ENCODE measurements at regions not wholly inside any gene's neighbourhood (a gene's known extent, or its start where the extent isn't known, plus 50 kb on each side); places are given as distances from the start of the nearest gene placed in this dataset.

DNA sequence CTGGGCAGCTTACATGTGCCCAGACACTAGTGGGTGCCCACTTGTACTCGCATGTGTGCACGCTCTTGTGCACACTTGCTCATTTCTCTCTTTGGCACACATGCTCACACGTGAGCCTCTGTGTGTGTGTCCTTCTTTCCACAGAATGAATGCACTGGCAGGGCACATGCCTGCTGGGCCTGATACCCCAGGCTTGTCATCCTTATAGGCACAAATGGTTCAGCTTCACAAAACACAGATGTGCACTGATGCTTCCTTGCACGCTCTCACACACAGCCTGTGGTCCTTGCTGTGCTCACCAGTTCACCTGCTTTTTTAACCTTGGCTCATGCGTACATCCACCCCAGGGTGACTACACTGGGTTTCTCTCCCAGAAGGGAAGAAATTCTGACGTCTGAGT is 174.8 kb downstream of the BUD13 start:
- H3K27ac Mint-ChIP-seq, result no peak overlapping the region
- peaks cover 7% of the 10 kb centered on the region; the same call in 2 of the 3 replicates for H3K4me1 Mint-ChIP-seq
- Histone ChIP-seq H4K20me1 (replicated peaks; ENCODE audit: insufficient read depth) (no peaks in the 10 kb centered on the region), H2AFZ (no peak overlapping the region), H3K4me1 (ENCODE audit: insufficient read depth) (no peaks in the 10 kb centered on the region), H3F3A (replicated peaks; ENCODE audit: low read depth) (no peaks in the 10 kb centered on the region), H3K27ac (ENCODE audit: low read depth) (no peak overlapping the region), H3K4me2 (no peak overlapping the region), H3K9me2 (ENCODE audit: insufficient read depth) (no peaks in the 10 kb centered on the region), H3K4me3 (no peak overlapping the region), H3K27me3 (ENCODE audit: insufficient read depth) (no peaks in the 10 kb centered on the region), H3K36me3 (ENCODE audit: insufficient read depth) (no peaks in the 10 kb centered on the region), H3K79me2 (replicated peaks; ENCODE audit: insufficient read depth) (no peaks in the 10 kb centered on the region)
- peaks cover 9% of the 10 kb centered on the region for H3K27me3 Mint-ChIP-seq (ENCODE audit: insufficient read depth, low read depth, poor library complexity)
- no peak for DNase-seq (ENCODE audit: low spot score)
- H3K36me3 Mint-ChIP-seq (ENCODE audit: low read depth), result no peaks in the 10 kb centered on the region
- TF ChIP-seq STAT1 (IDR thresholded peaks at IDR 0.05; ENCODE audit: unreplicated experiment) (no peak), EZH2 (IDR thresholded peaks at IDR 0.05; ENCODE audit: low read depth, unreplicated experiment) (no peak), POLR2AphosphoS5 (IDR thresholded peaks at IDR 0.05; ENCODE audit: low read depth) (no peak), ZNF114 (CRISPR knock-in tag; IDR thresholded peaks at IDR 0.05) (no peak), NANOG (IDR thresholded peaks at IDR 0.05; ENCODE audit: borderline replicate concordance) (no peak)
- TF ChIP-seq, protein P1, sequence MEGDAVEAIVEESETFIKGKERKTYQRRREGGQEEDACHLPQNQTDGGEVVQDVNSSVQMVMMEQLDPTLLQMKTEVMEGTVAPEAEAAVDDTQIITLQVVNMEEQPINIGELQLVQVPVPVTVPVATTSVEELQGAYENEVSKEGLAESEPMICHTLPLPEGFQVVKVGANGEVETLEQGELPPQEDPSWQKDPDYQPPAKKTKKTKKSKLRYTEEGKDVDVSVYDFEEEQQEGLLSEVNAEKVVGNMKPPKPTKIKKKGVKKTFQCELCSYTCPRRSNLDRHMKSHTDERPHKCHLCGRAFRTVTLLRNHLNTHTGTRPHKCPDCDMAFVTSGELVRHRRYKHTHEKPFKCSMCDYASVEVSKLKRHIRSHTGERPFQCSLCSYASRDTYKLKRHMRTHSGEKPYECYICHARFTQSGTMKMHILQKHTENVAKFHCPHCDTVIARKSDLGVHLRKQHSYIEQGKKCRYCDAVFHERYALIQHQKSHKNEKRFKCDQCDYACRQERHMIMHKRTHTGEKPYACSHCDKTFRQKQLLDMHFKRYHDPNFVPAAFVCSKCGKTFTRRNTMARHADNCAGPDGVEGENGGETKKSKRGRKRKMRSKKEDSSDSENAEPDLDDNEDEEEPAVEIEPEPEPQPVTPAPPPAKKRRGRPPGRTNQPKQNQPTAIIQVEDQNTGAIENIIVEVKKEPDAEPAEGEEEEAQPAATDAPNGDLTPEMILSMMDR (conservative IDR thresholded peaks at IDR 0.05; ENCODE audit: low read depth in 2 of 2), result no peak
- TF ChIP-seq, protein P2, sequence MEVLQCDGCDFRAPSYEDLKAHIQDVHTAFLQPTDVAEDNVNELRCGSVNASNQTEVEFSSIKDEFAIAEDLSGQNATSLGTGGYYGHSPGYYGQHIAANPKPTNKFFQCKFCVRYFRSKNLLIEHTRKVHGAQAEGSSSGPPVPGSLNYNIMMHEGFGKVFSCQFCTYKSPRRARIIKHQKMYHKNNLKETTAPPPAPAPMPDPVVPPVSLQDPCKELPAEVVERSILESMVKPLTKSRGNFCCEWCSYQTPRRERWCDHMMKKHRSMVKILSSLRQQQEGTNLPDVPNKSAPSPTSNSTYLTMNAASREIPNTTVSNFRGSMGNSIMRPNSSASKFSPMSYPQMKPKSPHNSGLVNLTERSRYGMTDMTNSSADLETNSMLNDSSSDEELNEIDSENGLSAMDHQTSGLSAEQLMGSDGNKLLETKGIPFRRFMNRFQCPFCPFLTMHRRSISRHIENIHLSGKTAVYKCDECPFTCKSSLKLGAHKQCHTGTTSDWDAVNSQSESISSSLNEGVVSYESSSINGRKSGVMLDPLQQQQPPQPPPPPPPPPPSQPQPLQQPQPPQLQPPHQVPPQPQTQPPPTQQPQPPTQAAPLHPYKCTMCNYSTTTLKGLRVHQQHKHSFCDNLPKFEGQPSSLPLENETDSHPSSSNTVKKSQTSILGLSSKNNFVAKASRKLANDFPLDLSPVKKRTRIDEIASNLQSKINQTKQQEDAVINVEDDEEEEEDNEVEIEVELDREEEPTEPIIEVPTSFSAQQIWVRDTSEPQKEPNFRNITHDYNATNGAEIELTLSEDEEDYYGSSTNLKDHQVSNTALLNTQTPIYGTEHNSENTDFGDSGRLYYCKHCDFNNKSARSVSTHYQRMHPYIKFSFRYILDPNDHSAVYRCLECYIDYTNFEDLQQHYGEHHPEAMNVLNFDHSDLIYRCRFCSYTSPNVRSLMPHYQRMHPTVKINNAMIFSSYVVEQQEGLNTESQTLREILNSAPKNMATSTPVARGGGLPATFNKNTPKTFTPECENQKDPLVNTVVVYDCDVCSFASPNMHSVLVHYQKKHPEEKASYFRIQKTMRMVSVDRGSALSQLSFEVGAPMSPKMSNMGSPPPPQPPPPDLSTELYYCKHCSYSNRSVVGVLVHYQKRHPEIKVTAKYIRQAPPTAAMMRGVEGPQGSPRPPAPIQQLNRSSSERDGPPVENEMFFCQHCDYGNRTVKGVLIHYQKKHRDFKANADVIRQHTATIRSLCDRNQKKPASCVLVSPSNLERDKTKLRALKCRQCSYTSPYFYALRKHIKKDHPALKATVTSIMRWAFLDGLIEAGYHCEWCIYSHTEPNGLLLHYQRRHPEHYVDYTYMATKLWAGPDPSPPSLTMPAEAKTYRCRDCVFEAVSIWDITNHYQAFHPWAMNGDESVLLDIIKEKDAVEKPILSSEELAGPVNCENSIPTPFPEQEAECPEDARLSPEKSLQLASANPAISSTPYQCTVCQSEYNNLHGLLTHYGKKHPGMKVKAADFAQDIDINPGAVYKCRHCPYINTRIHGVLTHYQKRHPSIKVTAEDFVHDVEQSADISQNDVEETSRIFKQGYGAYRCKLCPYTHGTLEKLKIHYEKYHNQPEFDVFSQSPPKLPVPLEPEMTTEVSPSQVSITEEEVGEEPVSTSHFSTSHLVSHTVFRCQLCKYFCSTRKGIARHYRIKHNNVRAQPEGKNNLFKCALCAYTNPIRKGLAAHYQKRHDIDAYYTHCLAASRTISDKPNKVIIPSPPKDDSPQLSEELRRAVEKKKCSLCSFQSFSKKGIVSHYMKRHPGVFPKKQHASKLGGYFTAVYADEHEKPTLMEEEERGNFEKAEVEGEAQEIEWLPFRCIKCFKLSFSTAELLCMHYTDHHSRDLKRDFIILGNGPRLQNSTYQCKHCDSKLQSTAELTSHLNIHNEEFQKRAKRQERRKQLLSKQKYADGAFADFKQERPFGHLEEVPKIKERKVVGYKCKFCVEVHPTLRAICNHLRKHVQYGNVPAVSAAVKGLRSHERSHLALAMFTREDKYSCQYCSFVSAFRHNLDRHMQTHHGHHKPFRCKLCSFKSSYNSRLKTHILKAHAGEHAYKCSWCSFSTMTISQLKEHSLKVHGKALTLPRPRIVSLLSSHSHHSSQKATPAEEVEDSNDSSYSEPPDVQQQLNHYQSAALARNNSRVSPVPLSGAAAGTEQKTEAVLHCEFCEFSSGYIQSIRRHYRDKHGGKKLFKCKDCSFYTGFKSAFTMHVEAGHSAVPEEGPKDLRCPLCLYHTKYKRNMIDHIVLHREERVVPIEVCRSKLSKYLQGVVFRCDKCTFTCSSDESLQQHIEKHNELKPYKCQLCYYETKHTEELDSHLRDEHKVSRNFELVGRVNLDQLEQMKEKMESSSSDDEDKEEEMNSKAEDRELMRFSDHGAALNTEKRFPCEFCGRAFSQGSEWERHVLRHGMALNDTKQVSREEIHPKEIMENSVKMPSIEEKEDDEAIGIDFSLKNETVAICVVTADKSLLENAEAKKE (CRISPR knock-in tag; IDR thresholded peaks at IDR 0.05), result no peak
- TF ChIP-seq, protein P3, sequence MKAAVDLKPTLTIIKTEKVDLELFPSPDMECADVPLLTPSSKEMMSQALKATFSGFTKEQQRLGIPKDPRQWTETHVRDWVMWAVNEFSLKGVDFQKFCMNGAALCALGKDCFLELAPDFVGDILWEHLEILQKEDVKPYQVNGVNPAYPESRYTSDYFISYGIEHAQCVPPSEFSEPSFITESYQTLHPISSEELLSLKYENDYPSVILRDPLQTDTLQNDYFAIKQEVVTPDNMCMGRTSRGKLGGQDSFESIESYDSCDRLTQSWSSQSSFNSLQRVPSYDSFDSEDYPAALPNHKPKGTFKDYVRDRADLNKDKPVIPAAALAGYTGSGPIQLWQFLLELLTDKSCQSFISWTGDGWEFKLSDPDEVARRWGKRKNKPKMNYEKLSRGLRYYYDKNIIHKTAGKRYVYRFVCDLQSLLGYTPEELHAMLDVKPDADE (IDR thresholded peaks at IDR 0.05), result no peak
- H3K9me3 Mint-ChIP-seq, result no peaks in the 10 kb centered on the region
- no peak overlapping the region for H3K4me3 Mint-ChIP-seq
- no peak for ATAC-seq
